NCI-H510A treated with DMSO at 0.1 percent for 48 hours (cell line): ENCODE measurements at regions not wholly inside any gene's neighbourhood (a gene's known extent, or its start where the extent isn't known, plus 50 kb on each side); places are given as distances from the start of the nearest gene placed in this dataset.
"Not testable (repeated sequence)": the region's sequence is repeated elsewhere in the genome, so short reads cannot be mapped to it uniquely, and the experiment has no call there.

Experiments
- DNase-seq: peaks from one replicate; lab custom pipeline; 2025; lab: John Stamatoyannopoulos, UW

DNA sequence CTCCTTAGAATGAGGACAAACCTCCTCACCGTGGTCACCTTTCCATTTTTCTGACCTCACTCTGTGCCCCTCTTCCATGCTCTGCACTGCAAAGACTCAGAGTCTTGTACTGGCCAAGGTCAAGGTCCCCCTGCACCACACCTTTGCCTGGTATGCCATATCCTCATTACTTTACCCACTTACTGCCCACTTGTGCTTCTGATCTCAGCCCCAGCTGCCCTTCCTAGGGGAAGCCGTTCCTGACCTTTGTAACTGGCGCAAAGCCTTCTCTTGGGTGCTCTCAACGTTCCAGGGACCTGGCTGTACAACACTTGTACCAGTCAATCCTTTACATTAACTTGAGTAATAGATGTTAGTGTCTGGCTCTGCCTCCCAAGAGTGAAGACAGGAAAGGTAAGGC, 256.0 kb downstream of the SV2B start:
- no peak for DNase-seq

DNA sequence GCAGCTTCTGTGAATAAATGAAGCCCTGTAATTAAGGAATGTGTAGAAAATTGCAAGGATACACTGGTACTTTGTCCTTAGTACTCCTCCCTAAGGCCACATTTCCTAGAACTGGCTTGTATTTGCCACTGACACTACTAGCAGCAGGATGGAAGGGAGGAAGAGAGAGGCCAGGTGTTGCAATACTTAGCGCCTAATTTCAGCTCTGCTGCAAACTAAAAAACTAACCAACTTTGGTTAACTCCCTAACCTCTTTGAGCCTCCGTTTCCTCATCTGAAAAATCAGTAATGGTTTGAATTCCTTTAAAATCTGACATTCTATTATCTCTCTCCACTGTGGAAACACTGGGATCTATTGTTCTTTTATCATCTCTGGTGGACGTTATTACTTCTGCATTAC, 257.0 kb downstream of the SV2B start:
- DNase-seq = no peak

DNA sequence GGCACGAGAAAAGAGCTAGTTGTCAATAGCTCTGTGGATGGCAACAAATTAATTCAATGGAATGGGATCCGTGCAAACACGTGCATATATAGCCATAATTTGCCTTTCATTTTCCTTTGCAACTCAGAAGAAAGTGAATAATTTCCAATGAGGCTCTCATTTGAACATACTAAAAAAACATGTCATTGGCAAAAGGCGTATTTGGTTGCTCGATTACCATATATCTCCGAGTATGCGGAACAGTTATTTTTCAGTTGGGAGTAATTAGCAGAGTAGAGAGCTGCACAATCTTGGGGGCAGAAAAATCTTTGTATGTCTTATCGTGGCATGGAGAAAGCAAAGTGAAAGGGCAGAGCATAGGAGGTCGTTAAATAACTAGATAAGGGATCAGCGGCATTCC, 257.4 kb downstream of the SV2B start:
- no peak for DNase-seq

DNA sequence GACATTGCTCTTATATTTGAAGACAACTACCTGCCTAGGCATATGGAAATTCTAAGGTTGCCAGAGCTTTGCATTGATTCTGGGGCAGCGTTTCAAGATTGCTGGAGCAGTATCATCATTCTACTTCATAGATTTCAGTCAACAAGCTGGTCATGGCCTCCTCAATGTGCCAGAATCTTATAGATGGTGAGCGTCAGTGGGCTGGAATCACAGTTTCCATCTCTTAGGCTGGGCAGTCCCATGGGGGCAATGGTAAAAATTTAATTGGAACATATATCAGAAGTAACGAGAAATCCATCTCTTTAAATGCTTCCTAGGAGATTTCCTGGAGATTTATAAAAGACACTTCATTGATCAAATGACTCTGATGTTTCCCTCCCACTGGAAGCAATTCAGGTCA, 258.3 kb downstream of the SV2B start:
- no peak for DNase-seq

DNA sequence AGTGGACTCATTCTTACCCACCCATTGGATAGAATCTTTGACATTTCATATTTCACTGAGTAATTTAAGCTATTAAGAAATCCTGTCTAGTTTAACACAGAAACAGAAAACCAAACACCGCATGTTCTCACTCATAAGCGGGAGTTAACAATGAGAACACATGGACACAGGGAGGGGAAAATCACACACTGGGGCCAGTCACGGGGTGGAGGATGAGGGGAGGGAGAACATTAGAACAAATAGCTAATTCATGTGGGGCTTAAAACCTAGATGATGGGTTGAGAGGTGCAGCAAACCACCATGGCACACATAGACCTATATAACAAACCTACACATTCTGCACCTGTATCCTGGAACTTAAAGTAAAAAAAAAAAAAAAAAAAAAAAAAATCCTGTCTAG, 261.6 kb downstream of the SV2B start:
- DNase-seq = not testable (repeated sequence)

DNA sequence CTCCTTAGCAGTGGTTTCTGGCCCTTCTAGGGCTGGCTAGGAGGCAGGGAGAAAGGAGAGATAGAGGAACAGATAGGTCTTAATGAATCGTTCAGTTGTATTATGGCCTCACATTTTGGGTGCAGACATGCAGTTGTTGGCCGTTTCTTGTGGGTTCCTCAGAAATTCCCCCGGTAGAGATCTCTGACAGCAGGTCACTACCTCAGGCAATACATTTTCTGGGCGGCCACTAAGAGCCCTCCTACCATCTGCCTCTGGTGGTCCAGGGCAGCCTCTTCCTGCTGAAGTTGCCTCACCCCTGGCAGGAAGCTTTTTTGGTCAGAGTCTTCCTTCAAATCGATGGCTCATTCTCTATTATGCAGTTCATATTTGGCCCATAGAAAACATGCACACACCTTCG, 266.1 kb downstream of the SV2B start:
- DNase-seq = no peak

DNA sequence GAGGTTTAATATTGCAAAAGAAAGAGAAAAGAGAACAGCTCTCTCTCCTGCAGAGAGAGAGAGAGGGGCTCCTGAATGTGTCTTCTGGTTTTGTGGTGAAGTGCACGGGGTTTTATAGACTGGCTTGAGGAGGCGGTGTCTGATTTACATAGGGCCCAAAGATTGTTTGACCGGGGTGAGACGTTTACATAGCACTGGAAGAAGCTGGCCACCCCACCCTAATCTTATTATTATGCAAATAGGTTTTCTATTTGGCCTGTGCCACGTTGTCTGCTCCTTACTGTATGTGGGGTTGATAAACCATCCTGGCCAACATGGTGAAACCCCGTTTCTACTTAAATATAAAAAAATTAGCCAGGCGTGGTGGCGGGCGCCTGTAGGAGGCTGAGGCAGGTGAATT, 268.6 kb downstream of the SV2B start:
- DNase-seq = no peak

DNA sequence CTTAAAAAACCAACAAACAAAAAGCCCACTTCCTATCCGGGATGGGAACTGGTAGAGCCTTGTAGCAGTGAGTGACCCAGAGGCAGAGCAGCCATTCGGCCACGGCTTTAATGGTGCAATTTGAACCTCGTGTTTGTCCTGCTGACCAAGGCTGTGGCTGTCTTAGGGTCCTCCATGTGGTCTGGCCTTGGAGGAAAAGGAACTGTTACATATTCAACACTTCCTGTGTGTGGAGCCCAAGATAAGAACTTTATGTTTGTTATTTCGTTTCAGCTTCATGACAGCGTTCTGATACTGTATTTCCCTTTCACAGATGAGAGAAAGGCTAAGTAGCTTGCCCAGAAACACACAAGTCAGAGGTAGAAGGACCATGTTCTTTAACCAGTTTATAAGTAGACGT, 269.8 kb downstream of the SV2B start:
- DNase-seq = no peak

DNA sequence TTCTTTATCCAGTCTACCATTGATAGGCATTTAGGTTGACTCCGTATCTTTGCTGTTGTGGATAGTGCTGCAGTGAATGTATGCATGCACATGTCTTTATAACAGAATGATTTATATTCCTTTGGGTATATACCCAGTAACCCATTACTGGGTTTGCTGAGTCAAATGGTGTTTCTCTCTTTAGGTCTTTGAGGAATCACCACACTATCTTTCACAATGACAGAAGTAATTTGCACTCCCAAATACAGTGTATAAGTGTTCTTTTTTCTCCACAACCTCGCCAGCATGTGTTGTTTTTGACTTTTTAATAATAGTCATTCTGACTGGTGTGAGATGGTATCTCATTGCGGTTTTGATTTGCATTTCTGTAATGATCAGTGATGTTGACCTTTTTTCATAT, 271.3 kb downstream of the SV2B start:
- DNase-seq = not testable (repeated sequence)

DNA sequence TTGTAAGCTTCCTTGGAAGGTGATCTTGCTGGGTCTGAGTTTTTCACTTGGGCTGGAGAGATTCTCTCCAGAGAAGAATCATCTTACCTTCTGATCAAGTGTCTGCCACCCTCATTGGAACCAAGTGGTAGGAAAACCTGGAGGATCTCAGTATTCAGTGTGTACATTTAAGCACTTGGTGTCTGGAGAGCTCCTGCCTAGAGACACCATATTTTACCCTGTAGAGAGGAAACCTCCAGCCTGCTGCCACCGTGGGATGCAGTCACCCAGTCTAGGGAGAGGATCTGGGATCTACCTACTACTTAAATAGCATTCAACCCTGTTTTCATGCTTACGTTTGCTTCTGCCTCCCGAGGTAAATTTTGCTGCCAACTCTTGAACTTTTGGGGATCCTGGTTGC, 274.3 kb downstream of the SV2B start:
- no peak for DNase-seq

DNA sequence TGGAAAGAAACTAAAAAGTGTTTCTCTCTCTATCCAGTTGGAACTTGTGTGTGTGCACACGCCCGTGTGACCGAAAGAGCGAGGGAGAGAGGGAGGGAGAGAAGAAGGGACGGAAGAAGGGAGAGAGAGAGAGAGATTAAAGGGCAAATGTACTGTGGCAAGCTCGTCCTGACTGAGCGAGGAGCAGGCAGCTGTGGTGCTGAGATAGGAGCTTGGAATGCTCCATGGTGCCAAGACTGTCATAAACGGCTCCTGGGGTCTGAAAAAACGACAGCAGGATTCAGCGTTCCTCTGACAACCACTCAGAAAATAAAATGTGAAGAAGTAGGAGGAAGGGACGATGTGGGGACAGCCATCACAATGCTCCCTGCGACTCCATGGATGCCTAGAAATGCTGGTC, 276.0 kb downstream of the SV2B start:
- DNase-seq = no peak

DNA sequence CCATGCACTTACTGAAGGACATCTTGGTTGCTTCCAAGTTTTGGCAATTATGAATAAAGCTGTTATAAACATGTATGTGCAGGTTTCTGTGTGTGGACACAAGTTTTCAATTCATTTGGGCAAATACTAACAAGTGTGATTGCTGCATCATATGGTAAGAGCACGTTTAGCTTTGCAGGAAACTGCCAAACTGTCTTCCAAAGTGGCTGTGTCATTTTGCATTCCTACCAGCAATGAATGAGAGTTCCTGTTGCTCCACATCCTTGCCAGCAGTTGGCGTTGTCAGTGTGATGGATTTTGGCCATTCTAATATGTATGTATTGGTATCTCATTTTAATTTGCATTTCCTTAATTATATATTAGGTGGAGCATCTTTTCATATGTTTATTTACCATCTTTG, 280.1 kb downstream of the SV2B start:
- no peak for DNase-seq

DNA sequence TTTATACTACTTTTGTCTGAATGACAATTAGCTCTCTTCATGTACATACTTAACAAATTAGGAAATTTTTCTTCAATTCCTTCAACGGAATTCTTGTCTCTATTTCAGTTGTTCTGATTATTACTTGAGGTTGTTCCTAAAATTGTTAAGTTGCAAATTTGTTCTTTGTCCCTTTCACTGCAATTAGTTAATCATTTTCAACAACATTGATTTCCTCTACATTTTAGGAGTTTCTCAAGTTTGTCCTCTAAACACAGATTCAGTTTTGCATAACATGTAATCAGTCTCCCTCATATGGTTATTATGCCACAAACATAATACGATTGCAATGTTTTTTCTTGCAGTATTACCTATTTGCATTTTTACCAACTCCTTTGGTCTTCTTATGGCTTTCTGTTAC, 283.5 kb downstream of the SV2B start:
- no peak for DNase-seq

DNA sequence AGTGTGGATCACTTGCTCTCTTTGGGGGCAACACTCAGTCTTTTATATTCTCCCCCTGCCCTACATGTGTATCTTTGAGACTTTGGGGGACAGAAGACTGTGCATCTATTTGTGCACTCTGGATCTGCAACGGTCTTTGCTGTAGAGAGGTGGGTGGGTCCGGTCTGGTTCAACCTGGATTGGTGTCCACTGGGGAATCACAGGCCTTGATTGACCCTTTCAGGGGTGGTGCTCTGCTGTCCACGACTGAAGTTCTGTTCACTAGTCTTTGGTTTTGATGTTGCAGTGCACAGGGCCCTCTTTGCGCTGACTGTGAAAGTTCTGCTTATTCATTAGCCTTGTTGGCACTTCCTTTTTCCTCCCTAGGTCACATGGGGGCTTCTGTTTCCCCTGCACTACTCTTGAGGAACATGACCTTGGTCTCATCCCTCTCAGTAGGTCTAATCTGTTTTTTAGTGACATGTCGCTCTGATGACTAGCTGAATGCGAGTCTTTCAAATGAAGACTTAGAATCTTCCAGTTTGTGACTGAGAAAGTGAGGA, 284.2 kb downstream of the SV2B start:
- DNase-seq = no peak

DNA sequence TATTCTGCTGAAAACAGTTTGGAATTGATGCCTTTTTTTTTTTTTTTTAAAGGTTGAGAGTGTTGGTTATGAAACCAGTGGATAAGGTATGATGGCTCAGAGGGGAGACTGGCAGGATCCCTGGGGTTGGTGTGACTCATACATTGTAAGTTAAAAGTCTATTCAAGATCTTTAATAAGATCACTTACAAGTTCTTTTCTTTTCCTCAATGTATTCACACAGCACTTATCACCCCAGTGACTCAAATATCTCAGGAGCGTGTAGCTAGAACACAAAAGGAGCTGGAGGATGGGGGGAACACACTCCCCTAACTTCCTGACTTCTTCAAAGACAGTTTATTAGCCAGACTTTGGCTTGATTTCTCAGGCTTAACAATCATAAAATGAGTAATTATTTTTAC, 285.3 kb downstream of the SV2B start:
- no peak for DNase-seq

DNA sequence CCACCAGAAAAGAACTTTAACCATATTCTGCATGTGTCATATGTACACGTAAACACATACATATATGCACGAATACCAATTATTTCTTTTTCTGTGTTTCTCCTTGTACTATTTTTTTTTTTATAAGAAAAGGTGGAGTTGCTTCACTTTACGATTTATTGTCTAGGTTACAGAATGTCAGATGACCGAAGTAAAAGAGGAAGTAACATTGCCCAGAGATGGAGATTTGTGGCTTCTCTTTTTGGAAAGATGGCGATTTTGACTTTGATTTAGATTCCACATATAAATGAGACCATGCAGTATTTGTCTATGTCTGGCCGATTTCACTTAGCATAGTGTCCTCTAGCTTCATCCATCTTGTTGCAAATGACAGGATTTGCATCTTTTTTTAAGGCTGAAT, 293.1 kb downstream of the SV2B start:
- no peak for DNase-seq

DNA sequence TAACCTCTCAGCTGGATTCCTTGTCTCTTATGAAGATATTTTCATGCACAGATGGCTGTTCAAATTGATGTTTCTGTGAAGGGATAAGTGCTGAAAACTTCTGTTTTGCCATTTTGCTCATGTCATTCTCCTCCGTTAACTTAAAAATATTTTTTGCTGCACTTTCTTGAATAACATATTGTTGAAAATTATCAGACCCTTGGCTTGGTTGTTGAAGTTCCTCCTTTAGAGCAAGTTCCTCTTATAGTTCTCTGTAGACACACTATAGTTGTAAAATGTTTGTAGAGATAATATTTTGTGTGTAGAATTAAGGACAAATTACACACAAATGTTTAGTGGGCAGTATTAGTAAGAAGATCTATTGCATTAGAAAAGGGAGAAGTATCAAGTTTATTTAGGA, 300.4 kb downstream of the SV2B start:
- no peak for DNase-seq

DNA sequence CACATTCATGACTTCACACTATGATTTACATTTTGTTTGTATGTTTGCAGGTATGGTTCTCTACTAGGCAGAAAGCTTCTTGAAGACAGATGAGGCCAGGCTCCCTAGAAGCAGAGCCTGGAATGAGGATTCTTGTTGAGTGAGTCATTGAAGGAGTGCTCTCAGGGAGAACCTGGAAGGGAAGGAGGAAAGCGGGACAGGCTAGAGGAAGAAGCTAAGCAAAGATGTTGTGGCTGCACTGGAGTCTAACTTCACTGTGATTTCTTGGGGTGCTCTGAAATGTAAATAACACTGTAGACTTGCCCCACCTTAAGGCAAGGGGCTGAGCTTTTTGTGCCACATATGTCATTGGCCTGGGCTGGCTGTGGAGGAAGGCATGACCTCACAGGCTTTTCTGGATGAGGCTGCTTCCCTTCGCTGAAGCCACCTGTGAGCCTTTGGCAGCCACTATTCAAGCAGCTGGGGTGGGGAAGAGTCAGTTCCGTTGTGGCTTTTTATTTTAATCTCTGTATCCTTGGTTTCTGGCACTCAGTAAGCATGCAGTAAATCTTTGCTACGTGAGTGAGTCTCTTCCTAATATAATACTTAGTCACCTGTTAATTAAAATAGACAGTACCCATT, 307.3 kb downstream of the SV2B start:
- DNase-seq = no peak

DNA sequence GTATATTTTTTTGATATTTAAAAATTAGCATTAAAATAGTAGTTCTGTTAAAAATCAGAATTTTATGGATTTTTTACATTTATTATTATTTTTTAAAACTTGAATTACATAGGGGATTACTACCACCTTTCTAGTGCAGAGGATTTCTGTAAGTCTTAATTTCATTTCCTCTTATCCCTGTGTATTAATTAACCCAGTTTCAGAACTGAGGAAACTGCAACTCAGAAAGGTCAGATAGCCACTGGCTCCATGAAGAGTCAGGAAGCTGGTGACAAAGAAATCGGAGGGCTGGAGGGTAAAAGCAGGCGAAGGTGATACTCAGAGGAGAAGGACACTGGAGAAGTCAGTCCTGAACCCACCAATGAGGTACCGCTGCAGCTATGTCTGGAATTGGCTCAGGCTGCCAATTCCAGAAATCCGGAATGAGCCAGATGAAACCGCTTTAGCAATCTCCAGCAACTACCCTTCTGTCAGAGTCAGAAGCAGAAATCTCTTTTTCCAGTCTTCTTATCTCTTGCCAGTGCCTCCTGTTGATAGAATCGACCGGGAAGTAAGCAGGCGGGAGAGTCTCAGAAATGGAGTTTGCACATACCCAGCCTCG, 308.5 kb downstream of the SV2B start:
- no peak for DNase-seq

DNA sequence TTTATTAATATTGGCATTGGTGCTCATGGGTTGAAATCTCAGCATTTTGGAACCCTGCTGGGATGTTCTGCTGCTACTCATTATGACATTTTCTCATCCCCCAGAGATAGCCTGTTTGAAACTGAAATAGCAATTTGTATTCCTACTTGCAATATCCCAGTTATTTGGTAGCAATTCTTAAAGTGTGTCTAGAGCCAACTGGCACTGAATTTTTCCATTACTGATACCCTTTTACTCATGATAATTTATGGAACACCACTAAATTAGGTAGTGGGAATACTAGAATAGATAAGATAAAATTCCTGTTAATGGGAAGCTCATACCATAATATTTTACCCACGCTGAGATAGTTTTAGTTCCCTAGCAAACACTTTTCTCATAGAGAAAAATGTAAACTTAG, 309.3 kb downstream of the SV2B start:
- no peak for DNase-seq

DNA sequence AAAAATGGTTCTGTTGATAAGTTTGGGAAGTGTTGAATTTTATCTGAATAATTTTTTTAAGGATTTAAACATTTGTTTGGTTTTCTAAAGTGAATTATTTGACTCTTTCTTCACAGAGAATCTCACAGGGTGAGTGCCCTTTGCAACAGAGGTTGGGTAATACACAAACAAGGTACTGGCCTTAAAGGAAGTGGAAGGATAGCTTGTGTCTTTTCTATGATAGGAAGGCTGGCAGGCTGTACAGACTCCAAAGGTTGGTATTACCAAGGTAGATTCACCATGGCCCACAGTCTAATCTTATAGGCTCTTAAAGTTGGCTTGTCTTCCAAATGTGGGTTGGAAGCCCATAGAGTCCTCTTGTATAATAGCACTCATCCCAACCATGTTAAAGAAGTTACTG, 311.5 kb downstream of the SV2B start:
- no peak for DNase-seq

DNA sequence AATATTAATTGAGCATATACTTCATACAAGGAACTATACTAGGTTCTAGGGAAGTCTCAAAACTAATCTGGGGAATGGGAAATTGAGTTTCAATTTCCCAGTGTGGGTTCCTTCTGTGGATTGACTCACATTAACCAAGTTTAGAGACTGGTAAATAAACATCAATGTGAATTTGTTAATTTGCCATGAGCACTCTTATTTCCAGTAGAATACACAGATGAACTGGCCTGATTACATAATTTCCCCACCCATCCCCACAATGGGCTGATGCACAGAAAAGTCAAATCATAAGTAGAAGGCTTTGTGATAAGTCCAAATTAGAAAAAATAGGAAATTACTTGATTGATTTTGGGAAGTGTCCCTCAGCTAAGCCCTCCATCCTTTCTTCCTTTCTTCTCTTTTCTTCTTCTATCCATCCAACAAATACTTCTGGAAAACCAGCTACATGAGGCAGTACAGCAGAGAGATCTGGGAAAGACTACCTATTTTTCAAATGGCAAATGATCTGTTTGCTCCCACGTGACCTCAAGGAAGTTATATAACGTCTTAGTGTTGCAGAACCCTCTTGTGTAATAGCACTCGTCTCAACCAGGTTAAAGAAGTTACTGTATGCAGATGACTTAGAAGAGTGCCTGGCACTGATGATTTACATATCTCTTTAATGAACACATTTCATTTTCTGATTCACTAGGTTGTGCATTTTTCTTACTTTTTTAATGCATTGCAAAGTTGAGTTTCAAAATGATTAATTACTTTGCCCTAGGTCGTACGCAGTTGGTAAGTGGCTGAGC, 312.3 kb downstream of the SV2B start:
- DNase-seq = no peak

DNA sequence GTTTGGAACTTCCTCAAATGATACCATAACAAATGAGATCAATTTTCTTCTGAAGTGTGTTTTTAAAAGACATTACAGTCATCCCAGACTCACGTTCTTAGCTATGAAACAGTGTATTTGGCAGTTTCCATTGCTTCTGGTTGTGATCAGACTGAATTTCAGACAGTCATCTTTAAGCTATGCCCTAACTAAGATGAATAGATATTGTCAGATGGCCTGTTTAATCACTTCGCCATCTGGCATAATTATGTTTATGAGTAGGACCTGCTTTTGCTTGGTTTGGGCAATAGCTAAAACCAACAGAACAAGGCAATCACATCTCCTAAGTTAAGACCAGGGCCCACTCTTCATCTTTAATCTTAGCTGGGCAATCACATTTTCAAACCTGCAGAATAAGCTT, 313.1 kb downstream of the SV2B start:
- no peak for DNase-seq
